ENCODE measurements at regions not wholly inside any gene's neighbourhood (a gene's known extent, or its start where the extent isn't known, plus 50 kb on each side); places are given as distances from the start of the nearest gene placed in this dataset.

GRCh38 chr5:50900952-50901510 lies 234.6 kb downstream of the PARP8 start:
- no peak for TF ChIP-seq CTCF (IDR thresholded peaks at IDR 0.05; ENCODE audit: insufficient read depth, low read length)
- TF ChIP-seq POLR2AphosphoS5 (IDR thresholded peaks at IDR 0.05; ENCODE audit: low read depth): no peak
- TF ChIP-seq GABPA (IDR thresholded peaks at IDR 0.05; ENCODE audit: low read depth): no peak
